ENCODE measurements at regions not wholly inside any gene's neighbourhood (a gene's known extent, or its start where the extent isn't known, plus 50 kb on each side); places are given as distances from the start of the nearest gene placed in this dataset.

- no peak overlapping the region for H3K4me3 ChIP-seq (ENCODE audit: control insufficient read depth, low read depth, low read length)
- TF ChIP-seq CTCF (conservative IDR thresholded peaks at IDR 0.05; ENCODE audit: control insufficient read depth, insufficient read depth, low read depth, low read length) = no peak
- DNase-seq (ENCODE audit: low read depth) = peak; percentile 65
Observed at GRCh38 chr4:159516556-159517140, 413.8 kb downstream of the RAPGEF2 start.

- DNase-seq (ENCODE audit: low read depth) = no peak
- no peak for TF ChIP-seq CTCF (conservative IDR thresholded peaks at IDR 0.05; ENCODE audit: control insufficient read depth, insufficient read depth, low read depth, low read length)
- no peak overlapping the region for H3K4me3 ChIP-seq (ENCODE audit: control insufficient read depth, low read depth, low read length)
Observed at GRCh38 chr4:159520074-159520473, 417.2 kb downstream of the RAPGEF2 start.

GRCh38 chr4:159526172-159526571 lies 423.3 kb downstream of the RAPGEF2 start:
- no peak for DNase-seq (ENCODE audit: low read depth)
- TF ChIP-seq CTCF (conservative IDR thresholded peaks at IDR 0.05; ENCODE audit: control insufficient read depth, insufficient read depth, low read depth, low read length) = no peak
- no peak overlapping the region for H3K4me3 ChIP-seq (ENCODE audit: control insufficient read depth, low read depth, low read length)

GRCh38 chr4:159534655-159535054 lies 431.8 kb downstream of the RAPGEF2 start:
- H3K4me3 ChIP-seq (ENCODE audit: control insufficient read depth, low read depth, low read length) = no peak overlapping the region
- no peak for DNase-seq (ENCODE audit: low read depth)
- TF ChIP-seq CTCF (conservative IDR thresholded peaks at IDR 0.05; ENCODE audit: control insufficient read depth, insufficient read depth, low read depth, low read length) = no peak

GRCh38 chr4:159538556-159538955 lies 435.7 kb downstream of the RAPGEF2 start:
- no peak for TF ChIP-seq CTCF (conservative IDR thresholded peaks at IDR 0.05; ENCODE audit: control insufficient read depth, insufficient read depth, low read depth, low read length)
- DNase-seq (ENCODE audit: low read depth) = no peak
- no peak overlapping the region for H3K4me3 ChIP-seq (ENCODE audit: control insufficient read depth, low read depth, low read length)

- no peak for TF ChIP-seq CTCF (conservative IDR thresholded peaks at IDR 0.05; ENCODE audit: control insufficient read depth, insufficient read depth, low read depth, low read length)
- no peak for DNase-seq (ENCODE audit: low read depth)
- no peak overlapping the region for H3K4me3 ChIP-seq (ENCODE audit: control insufficient read depth, low read depth, low read length)
Observed at GRCh38 chr4:159540038-159540437, 437.2 kb downstream of the RAPGEF2 start.

- DNase-seq (ENCODE audit: low read depth) = no peak
- no peak for TF ChIP-seq CTCF (conservative IDR thresholded peaks at IDR 0.05; ENCODE audit: control insufficient read depth, insufficient read depth, low read depth, low read length)
- no peak overlapping the region for H3K4me3 ChIP-seq (ENCODE audit: control insufficient read depth, low read depth, low read length)
Observed at GRCh38 chr4:159540501-159540900, 437.6 kb downstream of the RAPGEF2 start.

Data from fibroblast of mammary gland (primary cell).